NCI-H526 treated with DMSO at 0.1 percent for 48 hours (cell line): ENCODE measurements at regions not wholly inside any gene's neighbourhood (a gene's known extent, or its start where the extent isn't known, plus 50 kb on each side); places are given as distances from the start of the nearest gene placed in this dataset.

Experiments
- DNase-seq: peaks from one replicate; lab custom pipeline; 2025; lab: John Stamatoyannopoulos, UW

DNA sequence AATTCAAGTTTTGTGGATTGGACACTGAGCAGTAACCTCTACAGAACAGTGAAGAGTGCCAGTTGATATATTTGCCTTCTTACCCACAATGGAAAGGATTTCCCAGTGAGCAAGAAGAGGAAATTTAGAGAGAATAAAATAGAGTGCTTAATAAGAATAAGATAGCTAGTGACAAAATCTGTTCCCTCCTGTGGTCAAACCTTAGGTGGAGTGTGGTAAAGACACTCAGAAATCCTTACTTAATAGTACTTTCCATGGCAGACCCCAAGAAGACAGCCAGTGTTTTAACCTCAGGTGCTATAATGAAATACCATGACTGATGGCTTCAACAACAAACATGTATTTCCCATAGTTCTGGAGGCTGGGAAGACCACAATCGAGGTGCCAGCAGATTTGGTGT, 108.4 kb upstream of the TNFAIP3 start:
- no peak for DNase-seq

DNA sequence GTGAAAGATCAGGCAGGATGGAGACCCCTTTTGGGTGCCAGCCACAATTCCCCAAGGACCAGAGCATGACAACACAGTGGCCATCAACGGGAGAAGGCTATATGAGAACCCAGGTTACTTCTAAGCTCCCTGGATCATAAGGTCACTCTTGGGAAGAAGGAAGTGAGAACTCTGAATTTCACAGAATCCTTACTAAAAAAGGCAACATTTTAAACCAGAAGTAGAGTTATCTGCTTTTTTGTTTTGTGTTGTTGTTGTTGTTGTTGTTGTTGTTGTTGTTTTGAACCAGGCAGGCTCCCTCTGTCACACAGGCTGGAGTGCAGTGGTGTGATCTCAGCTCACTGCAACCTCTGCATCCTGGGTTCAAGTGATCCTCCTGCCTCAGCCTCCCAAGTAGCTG, 107.4 kb upstream of the TNFAIP3 start:
- no peak for DNase-seq

- DNase-seq = no peak
Measured at GRCh38 chr6:137761072-137761471, 106.0 kb upstream of the TNFAIP3 start.

DNA sequence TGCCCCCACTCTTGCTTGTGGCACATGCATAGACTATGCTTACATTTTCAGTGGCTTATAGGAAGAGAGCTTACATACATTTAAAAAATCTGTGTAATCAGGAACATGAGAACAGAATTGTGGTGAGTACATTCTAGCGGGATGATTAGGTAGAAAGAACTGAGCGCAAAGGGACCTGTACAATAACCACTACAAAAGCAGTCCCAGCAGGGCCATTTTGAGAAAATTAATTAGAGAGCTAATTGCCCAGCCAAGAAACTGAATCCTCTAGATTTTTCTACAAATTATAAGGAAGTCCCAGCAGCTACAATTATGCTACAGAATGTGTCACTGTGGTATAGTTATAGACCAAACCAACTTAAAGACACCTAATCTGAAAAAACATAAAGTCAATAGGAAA, 105.6 kb upstream of the TNFAIP3 start:
- no peak for DNase-seq

DNA sequence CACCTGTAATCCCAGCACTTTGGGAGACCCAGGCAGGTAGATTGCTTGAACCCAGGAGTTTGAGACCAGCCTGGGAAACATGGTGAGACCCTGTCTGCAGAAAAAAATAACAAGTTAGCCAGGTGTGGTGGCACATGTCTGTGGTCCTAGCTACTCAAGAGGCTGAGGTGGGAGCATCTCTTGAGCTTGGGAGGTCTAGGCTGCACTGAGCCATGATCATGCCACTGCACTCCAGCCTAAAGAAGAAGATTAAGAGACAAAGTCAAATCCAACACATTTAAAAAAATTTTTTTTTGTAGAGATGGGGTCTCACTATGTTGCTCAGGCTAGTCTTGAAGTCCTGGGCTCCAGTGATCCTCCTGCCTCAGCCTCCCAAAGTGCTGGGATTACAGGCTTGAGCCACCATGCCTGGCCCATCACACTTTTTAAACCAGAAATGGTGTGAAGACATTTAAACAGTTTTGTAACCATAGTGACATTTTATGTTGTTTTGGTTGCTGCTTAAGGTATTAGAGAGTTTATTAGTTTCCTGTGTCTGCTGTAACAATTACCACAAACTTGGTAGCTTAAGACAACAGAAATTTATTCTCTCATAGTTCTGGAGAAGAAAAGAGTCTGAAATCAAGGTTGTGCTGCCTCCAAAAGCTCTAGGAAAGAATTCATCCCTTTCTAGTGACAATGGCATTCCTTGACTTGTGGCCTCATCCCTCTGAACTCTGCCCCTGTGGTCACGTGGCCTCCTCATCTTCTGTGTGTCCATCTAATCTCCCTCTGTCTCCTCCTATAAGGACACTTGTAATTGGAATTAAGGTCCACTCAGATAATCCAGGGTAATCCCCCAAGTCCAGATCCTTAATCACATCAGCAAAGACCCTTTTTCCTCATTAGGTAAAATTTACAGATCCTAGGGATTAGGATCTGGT, 104.6 kb upstream of the TNFAIP3 start:
- no peak for DNase-seq

DNA sequence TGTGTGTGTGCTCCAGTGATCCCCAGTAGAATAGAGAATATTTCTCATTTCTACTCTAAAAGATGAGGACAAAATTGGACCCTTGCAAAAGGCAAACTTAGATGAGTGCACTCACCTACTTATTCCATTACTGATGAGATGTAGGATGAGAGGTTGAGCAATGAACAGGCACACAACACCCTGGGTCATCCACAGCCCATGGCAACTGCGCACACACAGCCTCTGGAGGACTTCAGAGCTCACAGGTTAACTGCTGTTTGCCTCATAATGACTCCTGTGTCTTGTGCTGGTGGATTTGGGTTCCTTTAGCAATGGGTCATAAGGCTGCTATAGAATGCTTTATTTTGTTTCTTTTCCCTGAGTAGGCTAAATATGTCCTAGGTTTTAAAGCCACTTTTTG, 103.6 kb upstream of the TNFAIP3 start:
- no peak for DNase-seq

- no peak for DNase-seq
Measured at GRCh38 chr6:137763886-137764285, 103.2 kb upstream of the TNFAIP3 start.

- DNase-seq = no peak
Measured at GRCh38 chr6:137764464-137764863, 102.6 kb upstream of the TNFAIP3 start.

GRCh38 chr6:137765059-137765458, 102.0 kb upstream of the TNFAIP3 start:
- no peak for DNase-seq

GRCh38 chr6:137766596-137767370, 100.3 kb upstream of the TNFAIP3 start:
- DNase-seq = no peak

- no peak for DNase-seq
Measured at GRCh38 chr6:137767465-137767864, 99.6 kb upstream of the TNFAIP3 start.

DNA sequence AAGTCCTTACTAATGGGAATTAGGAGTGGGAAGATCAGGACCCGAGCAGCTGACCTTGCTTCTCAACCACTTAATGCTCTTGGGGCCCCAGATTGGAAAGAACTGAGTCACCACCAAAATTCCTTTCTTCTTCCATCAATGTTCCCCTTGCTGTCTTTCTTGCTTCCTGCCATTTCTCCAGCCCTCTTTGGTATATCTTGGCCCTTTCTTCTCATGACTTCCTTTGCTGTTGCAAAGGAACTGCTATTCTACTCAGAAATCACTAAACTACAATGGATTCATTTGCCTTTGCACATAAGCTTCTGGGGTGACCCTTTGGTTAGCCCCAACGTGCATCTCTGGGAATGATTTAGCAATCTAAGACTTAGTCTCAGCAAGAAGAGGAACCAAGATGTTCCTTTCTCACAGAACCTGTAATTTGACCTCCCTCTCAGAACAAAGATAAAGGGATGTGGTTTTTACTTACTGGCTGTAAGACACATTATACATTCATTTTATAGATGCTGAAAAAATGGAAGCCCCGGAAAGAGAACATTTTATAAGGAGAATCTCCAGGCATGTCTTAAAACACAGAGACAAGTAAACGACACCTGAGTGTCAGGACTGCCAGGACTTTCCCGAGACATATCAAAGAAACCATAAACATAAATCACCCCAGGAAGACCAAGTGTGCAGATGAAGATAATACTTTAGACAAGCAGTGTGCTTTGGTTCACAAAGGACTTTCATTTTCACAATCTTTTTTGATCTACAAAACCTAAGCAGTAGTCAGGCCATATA, 99.0 kb upstream of the TNFAIP3 start:
- DNase-seq = no peak

DNA sequence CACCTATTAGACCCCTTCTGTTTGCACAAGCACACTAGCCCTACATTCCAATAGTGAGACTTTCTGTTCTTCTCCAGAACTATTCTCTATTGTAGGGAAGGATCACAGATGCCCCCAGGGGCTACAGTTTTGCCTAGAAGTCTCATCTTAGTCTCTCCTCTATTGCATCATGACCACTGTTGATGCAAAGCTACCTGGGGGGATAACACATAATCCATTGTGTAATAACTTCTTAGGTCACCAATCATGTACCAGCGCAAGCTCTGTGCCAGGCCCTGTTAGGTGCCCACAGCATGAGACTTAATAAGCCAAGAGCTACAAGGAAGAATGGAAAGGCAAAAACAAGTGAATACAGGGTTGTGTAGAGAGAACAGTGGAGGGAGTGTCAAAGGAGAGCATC, 98.1 kb upstream of the TNFAIP3 start:
- DNase-seq = no peak

- DNase-seq = no peak
Measured at GRCh38 chr6:137769797-137770362, 97.2 kb upstream of the TNFAIP3 start.

GRCh38 chr6:137772541-137773250, 94.4 kb upstream of the TNFAIP3 start:
- no peak for DNase-seq

DNA sequence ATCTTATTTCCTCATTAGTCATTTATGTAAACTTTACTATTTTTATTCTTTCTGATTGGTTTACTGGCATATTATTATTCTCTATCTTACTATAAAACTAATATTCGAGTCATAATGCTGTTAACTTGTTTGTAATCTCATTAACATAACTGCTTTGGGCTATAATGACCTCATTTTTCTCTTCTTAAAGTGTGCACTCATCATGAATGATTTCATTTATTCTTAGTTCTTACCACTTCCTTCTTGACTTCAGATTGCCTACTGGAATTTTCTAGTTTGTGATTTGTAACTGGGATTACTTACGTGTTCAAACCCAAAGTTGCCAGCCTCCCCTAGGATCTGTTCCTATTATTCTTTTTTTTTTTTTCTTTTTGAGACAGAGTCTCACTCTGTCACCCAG, 91.8 kb upstream of the TNFAIP3 start:
- DNase-seq = no peak

DNA sequence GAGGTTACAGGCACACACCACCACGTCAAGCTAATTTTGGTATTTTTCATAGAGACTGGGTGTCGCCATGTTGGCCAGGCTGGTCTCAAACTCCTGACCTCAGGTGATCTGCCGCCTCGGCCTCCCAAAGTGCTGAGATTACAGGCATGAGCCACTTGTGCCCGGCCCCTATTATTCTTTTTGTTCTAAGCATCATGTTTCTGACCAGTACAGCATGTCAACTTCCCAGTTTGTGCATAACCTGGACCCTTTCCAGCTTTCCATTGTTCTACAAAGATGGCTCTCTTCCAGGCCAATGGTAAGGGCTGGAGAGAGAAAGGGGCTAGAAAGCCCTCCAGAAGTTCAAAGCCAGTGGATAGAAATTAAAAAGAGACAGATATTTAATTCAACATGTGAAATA, 91.3 kb upstream of the TNFAIP3 start:
- DNase-seq = no peak

- DNase-seq = no peak
Measured at GRCh38 chr6:137776256-137776655, 90.8 kb upstream of the TNFAIP3 start.

GRCh38 chr6:137776786-137777686, 90.0 kb upstream of the TNFAIP3 start:
- DNase-seq = no peak

- DNase-seq = no peak
Measured at GRCh38 chr6:137777687-137778075, 89.4 kb upstream of the TNFAIP3 start.
